WTC11 (cell line): ENCODE measurements at regions not wholly inside any gene's neighbourhood (a gene's known extent, or its start where the extent isn't known, plus 50 kb on each side); places are given as distances from the start of the nearest gene placed in this dataset.

Experiments used
- AFF4 ChIP-seq: sonication (generic); formaldehyde crosslinking; IDR thresholded peaks from 2 replicates; pipeline ENCODE4 v1.8.1; 2023; ENCODE audit warnings: mild to moderate bottlenecking, missing genetic modification reagents, borderline replicate concordance
- CTCF ChIP-seq: fragments of 200-600 bp; IDR thresholded peaks from 2 replicates; pipeline ENCODE4 v1.8.0; 2022; ENCODE audit warnings: antibody characterized with exemption
- E2F1 ChIP-seq: sonication (generic); formaldehyde crosslinking; IDR thresholded peaks from 2 replicates; pipeline ENCODE4 v1.8.0; 2022; ENCODE audit warnings: mild to moderate bottlenecking, missing genetic modification reagents
- FOXP4 ChIP-seq: sonication (generic); formaldehyde crosslinking; IDR thresholded peaks from 2 replicates; pipeline ENCODE4 v1.8.0; 2022; ENCODE audit warnings: mild to moderate bottlenecking, missing genetic modification reagents
- HMGXB4 ChIP-seq: sonication (generic); formaldehyde crosslinking; IDR thresholded peaks from 2 replicates; pipeline ENCODE4 v1.8.1; 2023; ENCODE audit warnings: mild to moderate bottlenecking, moderate library complexity, missing genetic modification reagents
- IRF1 ChIP-seq: sonication (generic); formaldehyde crosslinking; IDR thresholded peaks from 2 replicates; pipeline ENCODE4 v1.8.0; 2023; ENCODE audit warnings: missing genetic modification reagents
- IRF2 ChIP-seq: sonication (generic); formaldehyde crosslinking; IDR thresholded peaks from 2 replicates; pipeline ENCODE4 v1.8.0; 2022; ENCODE audit warnings: low read depth, missing genetic modification reagents, borderline replicate concordance
- JUN ChIP-seq: sonication (generic); formaldehyde crosslinking; IDR thresholded peaks from 2 replicates; pipeline ENCODE4 v1.8.0; 2023; ENCODE audit warnings: mild to moderate bottlenecking, missing genetic modification reagents
- NFE2L1 ChIP-seq: sonication (generic); formaldehyde crosslinking; IDR thresholded peaks from 2 replicates; pipeline ENCODE4 v1.8.1; 2023; ENCODE audit warnings: missing genetic modification reagents
- NR1H2 ChIP-seq: sonication (generic); formaldehyde crosslinking; IDR thresholded peaks from 2 replicates; pipeline ENCODE4 v1.9.0; 2021; ENCODE audit warnings: mild to moderate bottlenecking, moderate library complexity, missing genetic modification reagents
- USF1 ChIP-seq: sonication (generic); formaldehyde crosslinking; IDR thresholded peaks from 2 replicates; pipeline ENCODE4 v1.8.0; 2022; ENCODE audit warnings: mild to moderate bottlenecking, missing genetic modification reagents
- USF2 ChIP-seq: sonication (generic); formaldehyde crosslinking; IDR thresholded peaks from 2 replicates; pipeline ENCODE4 v1.8.1; 2023; ENCODE audit warnings: mild to moderate bottlenecking, missing genetic modification reagents, moderate library complexity
- ZNF121 ChIP-seq: sonication (generic); formaldehyde crosslinking; IDR thresholded peaks from 2 replicates; pipeline ENCODE4 v1.8.0; 2023; ENCODE audit warnings: missing genetic modification reagents
- ZNF425 ChIP-seq: fragments of 250-450 bp; sonication (Bioruptor Pico); conservative IDR thresholded peaks from 2 replicates; pipeline ENCODE4 v1.9.0; 2021; ENCODE audit warnings: mild to moderate bottlenecking

GRCh38 chr2:142285480-142285879, 154.7 kb upstream of the LRP1B start:
- TF ChIP-seq CTCF (no peak), USF2 (CRISPR knock-in tag) (no peak), ZNF425 (CRISPR knock-in tag) (no peak), JUN (CRISPR knock-in tag) (no peak), USF1 (CRISPR knock-in tag) (no peak), HMGXB4 (no peak), ZNF121 (CRISPR knock-in tag) (no peak), NFE2L1 (CRISPR knock-in tag) (no peak), E2F1 (CRISPR knock-in tag) (no peak), AFF4 (no peak), NR1H2 (CRISPR knock-in tag) (no peak), IRF2 (CRISPR knock-in tag) (no peak), FOXP4 (CRISPR knock-in tag) (no peak), IRF1 (no peak)
